GM18520 (cell line): ENCODE measurements at regions not wholly inside any gene's neighbourhood (a gene's known extent, or its start where the extent isn't known, plus 50 kb on each side); places are given as distances from the start of the nearest gene placed in this dataset.
"Not testable (repeated sequence)": the region's sequence is repeated elsewhere in the genome, so short reads cannot be mapped to it uniquely, and the experiment has no call there.

Experiments
- ATAC-seq: cut with Tn5 transposase; IDR thresholded peaks from one replicate; pipeline ENCODE4 v1.9.1; 2021; ENCODE audit not compliant: unreplicated experiment

GRCh38 chr5:87787625-87788256, 375.0 kb upstream of the CCNH start:
- ATAC-seq, result no peak

- no peak for ATAC-seq
These were observed 374.4 kb upstream of the CCNH start for GRCh38 chr5:87787086-87787485.

GRCh38 chr5:87786471-87786870, 373.7 kb upstream of the CCNH start:
- ATAC-seq, result no peak

GRCh38 chr5:87785554-87786335, 373.0 kb upstream of the CCNH start:
- no peak for ATAC-seq

- no peak for ATAC-seq
These were observed 372.3 kb upstream of the CCNH start for GRCh38 chr5:87784879-87785495.

- no peak for ATAC-seq
These were observed 371.6 kb upstream of the CCNH start for GRCh38 chr5:87784311-87784710.

GRCh38 chr5:87782916-87783315, 370.2 kb upstream of the CCNH start:
- no peak for ATAC-seq

- no peak for ATAC-seq
These were observed 369.2 kb upstream of the CCNH start for GRCh38 chr5:87781976-87782375.

GRCh38 chr5:87780831-87781760, 368.4 kb upstream of the CCNH start:
- ATAC-seq, result peak; percentile 98

GRCh38 chr5:87778876-87779275, 366.1 kb upstream of the CCNH start:
- no peak for ATAC-seq

GRCh38 chr5:87777877-87778276, 365.1 kb upstream of the CCNH start:
- ATAC-seq, result no peak

GRCh38 chr5:87776785-87777184, 364.1 kb upstream of the CCNH start:
- no peak for ATAC-seq

GRCh38 chr5:87776302-87776701, 363.6 kb upstream of the CCNH start:
- ATAC-seq, result not testable (repeated sequence)

- no peak for ATAC-seq
These were observed 362.5 kb upstream of the CCNH start for GRCh38 chr5:87775228-87775627.

GRCh38 chr5:87774804-87775203, 362.1 kb upstream of the CCNH start:
- no peak for ATAC-seq

- ATAC-seq, result no peak
These were observed 357.9 kb upstream of the CCNH start for GRCh38 chr5:87770601-87771121.

- ATAC-seq, result no peak
These were observed 357.4 kb upstream of the CCNH start for GRCh38 chr5:87770016-87770570.

- ATAC-seq, result no peak
These were observed 356.4 kb upstream of the CCNH start for GRCh38 chr5:87769157-87769556.

- no peak for ATAC-seq
These were observed 355.5 kb upstream of the CCNH start for GRCh38 chr5:87768190-87768589.

- ATAC-seq, result no peak
These were observed 352.3 kb upstream of the CCNH start for GRCh38 chr5:87765009-87765408.

GRCh38 chr5:87762631-87763030, 349.9 kb upstream of the CCNH start:
- ATAC-seq, result no peak
